Pancreas (tissue), 10 donors: ENCODE measurements at regions not wholly inside any gene's neighbourhood (a gene's known extent, or its start where the extent isn't known, plus 50 kb on each side); places are given as distances from the start of the nearest gene placed in this dataset.

ENCODE experiments used
- ATAC-seq, 4 donors: fragments of 200-7000 bp; cut with Tn5 transposase; one replicate each; pipeline versions ENCODE4 v1.8.0 to v1.9.1; 2020; ENCODE audit warnings: mild to moderate bottlenecking in 4 of 4, moderate library complexity in 4 of 4
- DNase-seq, 6 donors: peaks; one replicate each; pipeline ENCODE4 v3.0.0-alpha.2; 2020
- FAIRE-seq: peaks from 2 replicates; lab custom pipeline; 2012; peaks lifted over from hg19 to GRCh38; lab: Jason Lieb, UNC
- H3K27ac ChIP-seq, 4 donors: fragments of 200-600 bp; sonication (generic); 1 replicate in 3 of 4; 2 replicates in 1 of 4; pipeline versions ENCODE4 v1.5.0 to v1.8.0; 2020
- H3K27me3 ChIP-seq, 4 donors: fragments of 200-600 bp; one replicate each; pipeline ENCODE4 v1.8.0; 2021
- H3K36me3 ChIP-seq, 3 donors: fragments of 200-600 bp; sonication (generic) in 1 of 3; one replicate each; pipeline versions ENCODE4 v1.5.0 to v1.8.0; 2020 to 2021
- H3K4me1 ChIP-seq, 3 donors: fragments of 200-600 bp; one replicate each; pipeline ENCODE4 v1.8.0; 2021
- H3K4me3 ChIP-seq, 4 donors: fragments of 200-600 bp; sonication (generic) in 2 of 4; one replicate each; pipeline versions ENCODE4 v1.5.0 to v1.8.0; 2020 to 2021
- H3K9me3 ChIP-seq, 4 donors: fragments of 200-600 bp; one replicate each; pipeline ENCODE4 v1.8.0; 2021
- CTCF ChIP-seq, 4 donors: fragments of 200-600 bp; sonication (generic) in 3 of 4; IDR thresholded peaks; one replicate each; pipeline versions ENCODE4 v1.5.0 to v1.8.0; 2021; ENCODE audit warnings: antibody characterized with exemption in 4 of 4
- WGBS, 2 donors: extraction: QIAGEN DNeasy Blood & Tissue Kit; methylation state at CpG; one replicate each; pipeline ENCODE4 v1.1.7; 2013; 5-methylcytosine and 5-hydroxymethylcytosine counted together
- intact Hi-C, 3 donors: fragments of 100-400 bp; cut with DNase I; formaldehyde crosslinking; loops; one replicate each; pipeline versions ENCODE4 v1.11.1 to v1.14.2; 2022
- donor health status: healthy with polysubstance abuse.
- donor health status: DM: no; HTN: no; CAD: no; lungs with moderate emphysema.
- donor health status: DM: no; HTN: no; CAD: no.
- donor health status: control.
- donor health status: control.
- donor health status: Bipolar disorder and iron deficiency.
- donor health status: DM: yes; HTN: yes; CAD: no.
- donor health status: DM: no; HTN: no; CAD: no.
- donor health status: DM: no; HTN: no; CAD: no.
- donor health status: DM: yes; HTN: yes; CAD: no.

- ATAC-seq (no peak), DNase-seq (no peak), FAIRE-seq (no peak)
- Histone ChIP-seq H3K36me3 (no peaks in the 10 kb centered on the region), H3K27ac (no peak overlapping the region), H3K4me3 (no peak overlapping the region), H3K9me3 (peaks cover 0 to 2% (median 0%) of the 10 kb centered on the region in 4 donors), H3K27me3 (no peaks in the 10 kb centered on the region), H3K4me1 (no peaks in the 10 kb centered on the region)
- no peak for TF ChIP-seq CTCF (IDR thresholded peaks at IDR 0.05)
- intact Hi-C loops = no loop called here
- WGBS, 2 donors = 46 to 63% methylated on average over 8 of the region's 8 CpGs
These were observed 592.1 kb upstream of the CDH2 start for GRCh38 chr18:28768791-28769768.

- FAIRE-seq (no peak), DNase-seq (no peak), ATAC-seq (peak in 1 of 4 donors; percentile 19)
- no peaks in the 10 kb centered on the region for H3K4me1 ChIP-seq
- no peak overlapping the region for H3K27ac ChIP-seq
- no peak overlapping the region for H3K4me3 ChIP-seq
- H3K27me3 ChIP-seq = no peaks in the 10 kb centered on the region
- TF ChIP-seq CTCF (IDR thresholded peaks at IDR 0.05) = no peak
- H3K9me3 ChIP-seq = peaks cover 0 to 2% (median 0%) of the 10 kb centered on the region in 4 donors
- 61 to 85% methylated on average over 2 of the region's 2 CpGs for WGBS, 2 donors
- no peaks in the 10 kb centered on the region for H3K36me3 ChIP-seq
- intact Hi-C loops = no loop called here
These were observed 590.8 kb upstream of the CDH2 start for GRCh38 chr18:28767727-28768211.

GRCh38 chr18:28767201-28767600 lies 590.3 kb upstream of the CDH2 start:
- FAIRE-seq (no peak), DNase-seq (no peak), ATAC-seq (no peak)
- Histone ChIP-seq H3K4me1 (no peaks in the 10 kb centered on the region), H3K36me3 (no peaks in the 10 kb centered on the region), H3K27me3 (no peaks in the 10 kb centered on the region), H3K27ac (no peak overlapping the region), H3K4me3 (no peak overlapping the region), H3K9me3 (peaks cover 0 to 2% (median 0%) of the 10 kb centered on the region in 4 donors)
- intact Hi-C loops = no loop called here
- no peak for TF ChIP-seq CTCF (IDR thresholded peaks at IDR 0.05)
- 88 to 92% methylated on average over 1 of the region's 1 CpG for WGBS, 2 donors

GRCh38 chr18:28766721-28767120 lies 589.8 kb upstream of the CDH2 start:
- no peaks in the 10 kb centered on the region for H3K36me3 ChIP-seq
- H3K27me3 ChIP-seq = no peaks in the 10 kb centered on the region
- no peak for ATAC-seq
- peaks cover 0 to 2% (median 0%) of the 10 kb centered on the region in 4 donors for H3K9me3 ChIP-seq
- H3K4me1 ChIP-seq = no peaks in the 10 kb centered on the region
- no peak for DNase-seq
- intact Hi-C loops = no loop called here
- no peak overlapping the region for H3K4me3 ChIP-seq
- FAIRE-seq = no peak
- no peak for TF ChIP-seq CTCF (IDR thresholded peaks at IDR 0.05)
- H3K27ac ChIP-seq = no peak overlapping the region

- Histone ChIP-seq H3K36me3 (no peaks in the 10 kb centered on the region), H3K27ac (no peak overlapping the region), H3K27me3 (no peaks in the 10 kb centered on the region), H3K9me3 (peaks cover 0 to under 1% (median 0%) of the 10 kb centered on the region in 4 donors), H3K4me1 (no peaks in the 10 kb centered on the region), H3K4me3 (no peak overlapping the region)
- TF ChIP-seq CTCF (IDR thresholded peaks at IDR 0.05) = no peak
- WGBS, 2 donors = 56 to 66% methylated on average over 2 of the region's 2 CpGs
- FAIRE-seq (no peak), ATAC-seq (no peak), DNase-seq (no peak)
- intact Hi-C loops = no loop called here
These were observed 589.1 kb upstream of the CDH2 start for GRCh38 chr18:28766027-28766426.
